GM12878 (cell line): ENCODE measurements at regions not wholly inside any gene's neighbourhood (a gene's known extent, or its start where the extent isn't known, plus 50 kb on each side); places are given as distances from the start of the nearest gene placed in this dataset.

Source experiments
- ATAC-seq: fragments of 200-7000 bp; cut with Tn5 transposase; 3 replicates; pipeline ENCODE4 v1.9.1; 2020; ENCODE audit warnings: mild to moderate bottlenecking, moderate library complexity
- BruUV-seq: library from RNA; stranded (reverse); fragments of 400-500 nt; replicated peaks from 2 replicates; lab custom pipeline; 2021; lab: Mats Ljungman, UMichigan
- CTCF ChIA-PET: fragments of 300-600 bp; sonication (Branson Sonifier 250); formaldehyde crosslinking; extraction: SDS; loops from one replicate; lab custom pipeline; 2021; ENCODE audit warnings: inconsistent platforms; lab: Yijun Ruan, JAX
- POLR2A ChIA-PET: fragments of 350-600 bp; formaldehyde crosslinking; extraction: SDS; loops from one replicate; lab custom pipeline; 2021; ENCODE audit warnings: inconsistent platforms; lab: Charles Lee
- RAD21 ChIA-PET: fragments of 300-600 bp; sonication (Branson Sonifier 250); formaldehyde crosslinking; loops from one replicate; lab custom pipeline; 2023; ENCODE audit warnings: antibody characterized with exemption; ENCODE audit not compliant: unreplicated experiment; lab: Charles Lee
- SMC1A ChIA-PET: fragments of 300-600 bp; sonication (Branson Sonifier 250); formaldehyde crosslinking; loops from one replicate; lab custom pipeline; 2023; ENCODE audit not compliant: unreplicated experiment, uncharacterized antibody; lab: Charles Lee
- DNase-seq: peaks from one replicate; pipeline ENCODE4 v3.0.0-alpha.2; 2011; ENCODE audit warnings: low read depth, low spot score
- FAIRE-seq: peaks from 3 replicates; lab custom pipeline; 2011; peaks lifted over from hg19 to GRCh38; lab: Jason Lieb, UNC
- H2AFZ ChIP-seq: 2 replicates; pipeline ENCODE4 v1.6.0; 2011; ENCODE audit warnings: low read depth, low read length, control low read depth; ENCODE audit not compliant: control insufficient read depth
- H3K27ac ChIP-seq: 2 replicates; pipeline ENCODE4 v1.5.1; 2011; ENCODE audit warnings: control low read depth; ENCODE audit not compliant: control insufficient read depth, insufficient read depth
- H3K27me3 ChIP-seq, 2 experiments: replicated peaks in 1 of 2; 2 replicates each; pipeline versions ENCODE4 v1.6.0 to v1.6.1; 2011; ENCODE audit warnings: low read length in 1 of 2; ENCODE audit not compliant: control insufficient read depth in 2 of 2, insufficient read depth in 2 of 2
- H3K36me3 ChIP-seq, 2 experiments: 2 replicates each; pipeline ENCODE4 v1.5.1; 2011; ENCODE audit warnings: low read length in 1 of 2; ENCODE audit not compliant: control insufficient read depth in 2 of 2, insufficient read depth in 2 of 2
- H3K4me1 ChIP-seq: 2 replicates; pipeline ENCODE4 v1.6.1; 2011; ENCODE audit warnings: mild to moderate bottlenecking, low read length, moderate library complexity, mixed read lengths; ENCODE audit not compliant: control insufficient read depth, insufficient read depth
- H3K4me2 ChIP-seq: 2 replicates; pipeline ENCODE4 v1.6.0; 2011; ENCODE audit warnings: control low read depth; ENCODE audit not compliant: control insufficient read depth, insufficient read depth
- H3K4me3 ChIP-seq: fragments of 200-600 bp; sonication (generic); 2 replicates; pipeline ENCODE4 v1.5.1; 2016
- H3K79me2 ChIP-seq: 2 replicates; pipeline ENCODE4 v1.6.0; 2011; ENCODE audit warnings: low read length; ENCODE audit not compliant: control insufficient read depth, insufficient read depth
- H3K9ac ChIP-seq: 2 replicates; pipeline ENCODE4 v1.8.0; 2011; ENCODE audit warnings: low read length, control low read depth, mixed read lengths; ENCODE audit not compliant: control insufficient read depth, insufficient read depth
- H3K9me3 ChIP-seq: replicated peaks from 3 replicates; pipeline ENCODE4 v1.5.1; 2011; ENCODE audit warnings: mild to moderate bottlenecking, low read length; ENCODE audit not compliant: control insufficient read depth, insufficient read depth
- H4K20me1 ChIP-seq: 2 replicates; pipeline ENCODE4 v1.6.0; 2011; ENCODE audit not compliant: control insufficient read depth, insufficient read depth
- BACH1 ChIP-seq: fragments of 450-650 bp; IDR thresholded peaks from 2 replicates; pipeline ENCODE4 v1.6.1; 2017; ENCODE audit warnings: mild to moderate bottlenecking, borderline replicate concordance
- BCL11A ChIP-seq: IDR thresholded peaks from 2 replicates; pipeline ENCODE4 v1.6.1; 2011; ENCODE audit warnings: low read depth, low read length
- BHLHE40 ChIP-seq, 2 experiments: fragments of 450-650 bp in 1 of 2; IDR thresholded peaks; 2 replicates each; pipeline ENCODE4 v1.6.1; 2011 to 2017; ENCODE audit warnings: low read depth in 2 of 2, borderline replicate concordance in 1 of 2, improper control_type of control experiment in 1 of 2, low read length in 1 of 2, mild to moderate bottlenecking in 1 of 2
- BMI1 ChIP-seq: fragments of 450-650 bp; IDR thresholded peaks from 2 replicates; pipeline ENCODE4 v1.6.1; 2016; ENCODE audit warnings: mild to moderate bottlenecking, moderate library complexity, borderline replicate concordance
- CBX3 ChIP-seq: fragments of 200-600 bp; sonication (generic); IDR thresholded peaks from 2 replicates; pipeline ENCODE4 v1.6.1; 2016; ENCODE audit warnings: low read depth, borderline replicate concordance
- CREM ChIP-seq: IDR thresholded peaks from 2 replicates; pipeline ENCODE4 v1.6.1; 2014; ENCODE audit warnings: antibody characterized with exemption, low read depth
- FOXM1 ChIP-seq: IDR thresholded peaks from 2 replicates; pipeline ENCODE4 v1.6.1; 2012; ENCODE audit warnings: low read depth, mild to moderate bottlenecking, inconsistent platforms, low read length, moderate library complexity
- JUND ChIP-seq: IDR thresholded peaks from 2 replicates; pipeline ENCODE4 v1.6.1; 2012; ENCODE audit warnings: low read depth, mild to moderate bottlenecking, low read length, improper control_type of control experiment, moderate library complexity
- MTA2 ChIP-seq: fragments of 450-650 bp; IDR thresholded peaks from 2 replicates; pipeline ENCODE4 v1.6.1; 2016; ENCODE audit warnings: low read depth, mild to moderate bottlenecking, moderate library complexity
- NBN ChIP-seq: fragments of 450-650 bp; IDR thresholded peaks from 2 replicates; pipeline ENCODE4 v1.6.1; 2016
- NFXL1 ChIP-seq: fragments of 450-650 bp; IDR thresholded peaks from 2 replicates; pipeline ENCODE4 v1.6.1; 2017; ENCODE audit warnings: antibody characterized with exemption, mild to moderate bottlenecking, borderline replicate concordance
- POLR2AphosphoS2 ChIP-seq: IDR thresholded peaks from 2 replicates; pipeline ENCODE4 v1.6.1; 2011; ENCODE audit warnings: low read depth, mild to moderate bottlenecking, low read length, improper control_type of control experiment, moderate library complexity
- SIN3A ChIP-seq: IDR thresholded peaks from 2 replicates; pipeline ENCODE4 v1.6.1; 2012; ENCODE audit warnings: low read depth, low read length, improper control_type of control experiment
- SMAD1 ChIP-seq: fragments of 450-650 bp; IDR thresholded peaks from 2 replicates; pipeline ENCODE4 v1.6.1; 2018; ENCODE audit warnings: mild to moderate bottlenecking, low read depth; ENCODE audit not compliant: partially characterized antibody
- SPI1 ChIP-seq: IDR thresholded peaks from 2 replicates; pipeline ENCODE4 v1.6.1; 2011; ENCODE audit warnings: low read depth, mild to moderate bottlenecking, low read length, moderate library complexity, borderline replicate concordance; ENCODE audit not compliant: insufficient read depth
- TARDBP ChIP-seq: IDR thresholded peaks from 2 replicates; pipeline ENCODE4 v1.6.1; 2016; ENCODE audit warnings: borderline replicate concordance
- TCF7 ChIP-seq: IDR thresholded peaks from 2 replicates; pipeline ENCODE4 v1.6.1; 2014; ENCODE audit warnings: antibody characterized with exemption, borderline replicate concordance
- WGBS: methylation state at CpG from one replicate; pipeline ENCODE4 v1.1.6; 2016; ENCODE audit warnings: low lambda C conversion rate; ENCODE audit not compliant: insufficient replicate concordance, insufficient coverage; ENCODE audit errors: missing lambda C conversion rate; 5-methylcytosine and 5-hydroxymethylcytosine counted together
- in situ Hi-C: fragments of 300-500 bp; cut with MboI; formaldehyde crosslinking; loops from 9 replicates; pipeline ENCODE4 v1.14.3; 2018; ENCODE audit warnings: mixed read lengths
- intact Hi-C: fragments of 100-400 bp; cut with micrococcal nuclease; formaldehyde crosslinking; loops from one replicate; pipeline ENCODE4 v1.14.2; 2022; ENCODE audit not compliant: unreplicated experiment
- TF ChIP-seq, protein P1 (sequence below): IDR thresholded peaks from 2 replicates; pipeline ENCODE4 v1.6.1; 2012; ENCODE audit warnings: low read depth, low read length, improper control_type of control experiment

- no TSS peak for BruUV-seq
- H4K20me1 ChIP-seq, result no peaks in the 10 kb centered on the region
- ChIA-PET SMC1A (no interaction called here), POLR2A (no interaction called here), CTCF (interaction anchor here (1.2 kb wide), 1 partner anchor 155 kb away, joined by 3 read pairs; no protein-coding TSS in a partner anchor), RAD21 (no interaction called here)
- H3K9me3 ChIP-seq, result no peaks in the 10 kb centered on the region
- no peak overlapping the region for H3K27ac ChIP-seq
- no peak overlapping the region for H3K9ac ChIP-seq
- no peak overlapping the region for H3K4me3 ChIP-seq
- WGBS, result 0% methylated on average over 4 of the region's 4 CpGs
- in situ Hi-C loops, result no loop called here
- H3K79me2 ChIP-seq, result no peaks in the 10 kb centered on the region
- intact Hi-C loops, result no loop called here
- H3K27me3 ChIP-seq, result peaks cover 4 to 5% of the 10 kb centered on the region in 2 experiments; a peak in 3 of 4 replicates
- ATAC-seq, result no peak
- TF ChIP-seq NBN, result no peak
- no peak for TF ChIP-seq POLR2AphosphoS2
- TF ChIP-seq, protein P1, sequence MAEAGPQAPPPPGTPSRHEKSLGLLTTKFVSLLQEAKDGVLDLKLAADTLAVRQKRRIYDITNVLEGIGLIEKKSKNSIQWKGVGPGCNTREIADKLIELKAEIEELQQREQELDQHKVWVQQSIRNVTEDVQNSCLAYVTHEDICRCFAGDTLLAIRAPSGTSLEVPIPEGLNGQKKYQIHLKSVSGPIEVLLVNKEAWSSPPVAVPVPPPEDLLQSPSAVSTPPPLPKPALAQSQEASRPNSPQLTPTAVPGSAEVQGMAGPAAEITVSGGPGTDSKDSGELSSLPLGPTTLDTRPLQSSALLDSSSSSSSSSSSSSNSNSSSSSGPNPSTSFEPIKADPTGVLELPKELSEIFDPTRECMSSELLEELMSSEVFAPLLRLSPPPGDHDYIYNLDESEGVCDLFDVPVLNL, result no peak
- no peak for TF ChIP-seq FOXM1
- no peak for TF ChIP-seq TARDBP
- TF ChIP-seq CBX3, result no peak
- DNase-seq, result no peak
- no peak overlapping the region for H3K4me2 ChIP-seq
- FAIRE-seq, result no peak
- no peaks in the 10 kb centered on the region for H3K4me1 ChIP-seq
- H2AFZ ChIP-seq, result no peak overlapping the region
- no peaks in the 10 kb centered on the region for H3K36me3 ChIP-seq
Observed at GRCh38 chr1:11417162-11417561, 61.8 kb upstream of the DISP3 start.

- H3K9me3 ChIP-seq, result no peaks in the 10 kb centered on the region
- H3K27me3 ChIP-seq, result peaks cover 4 to 5% of the 10 kb centered on the region in 2 experiments; a peak in 3 of 4 replicates
- FAIRE-seq (no peak), DNase-seq (no peak), ATAC-seq (no peak)
- CTCF ChIA-PET, result no interaction called here
- H3K4me2 ChIP-seq, result no peak overlapping the region
- in situ Hi-C loops, result no loop called here
- RAD21 ChIA-PET, result no interaction called here
- no peak overlapping the region for H2AFZ ChIP-seq
- no peaks in the 10 kb centered on the region for H3K79me2 ChIP-seq
- no peaks in the 10 kb centered on the region for H3K36me3 ChIP-seq
- no peak overlapping the region for H3K27ac ChIP-seq
- H4K20me1 ChIP-seq, result no peaks in the 10 kb centered on the region
- no peaks in the 10 kb centered on the region for H3K4me1 ChIP-seq
- TF ChIP-seq SIN3A (no peak), BCL11A (no peak), TCF7 (no peak), BMI1 (no peak), SPI1 (no peak), SMAD1 (no peak), BHLHE40 (IDR thresholded peaks at IDR 0.05; ENCODE audit: borderline replicate concordance in 1 of 2, low read depth in 2 of 2, low read length in 1 of 2) (no peak), CREM (no peak), BACH1 (no peak), JUND (no peak), FOXM1 (no peak), MTA2 (no peak), NFXL1 (no peak)
- POLR2A ChIA-PET, result no interaction called here
- BruUV-seq, result no TSS peak
- intact Hi-C loops, result no loop called here
- no peak overlapping the region for H3K9ac ChIP-seq
- 30% methylated on average over 4 of the region's 4 CpGs for WGBS
- H3K4me3 ChIP-seq, result no peak overlapping the region
- SMC1A ChIA-PET, result no interaction called here
Observed at GRCh38 chr1:11418056-11418455, 60.9 kb upstream of the DISP3 start.
